HUES64 (cell line): ENCODE measurements at regions not wholly inside any gene's neighbourhood (a gene's known extent, or its start where the extent isn't known, plus 50 kb on each side); places are given as distances from the start of the nearest gene placed in this dataset.
"Not testable (repeated sequence)": the region's sequence is repeated elsewhere in the genome, so short reads cannot be mapped to it uniquely, and the experiment has no call there.

Experiments used
- H3K27ac ChIP-seq: 2 replicates; pipeline ENCODE4 v1.7.0; 2013; ENCODE audit warnings: low read depth, low read length, inconsistent platforms
- H3K27me3 ChIP-seq: 2 replicates; pipeline ENCODE4 v1.6.1; 2013; ENCODE audit warnings: mild to moderate bottlenecking, low read length; ENCODE audit not compliant: insufficient read depth
- H3K36me3 ChIP-seq: 2 replicates; pipeline ENCODE4 v1.6.1; 2013; ENCODE audit warnings: mild to moderate bottlenecking, low read length; ENCODE audit not compliant: insufficient read depth
- H3K4me1 ChIP-seq: 2 replicates; pipeline ENCODE4 v1.6.1; 2013; ENCODE audit warnings: mild to moderate bottlenecking, low read length, moderate library complexity; ENCODE audit not compliant: insufficient read depth
- H3K4me3 ChIP-seq: 2 replicates; pipeline ENCODE4 v1.5.1; 2013; ENCODE audit warnings: mild to moderate bottlenecking, low read length, moderate library complexity
- H3K9ac ChIP-seq: 2 replicates; pipeline ENCODE4 v1.6.1; 2013; ENCODE audit warnings: mild to moderate bottlenecking, low read depth, low read length
- H3K9me3 ChIP-seq: 2 replicates; pipeline ENCODE4 v1.6.1; 2013; ENCODE audit warnings: low read depth, low read length; ENCODE audit not compliant: insufficient read depth
- WGBS: fragments of 150-250, 120-280 bp; methylation state at CpG from one replicate; pipeline ENCODE4 v1.1.7; 2013; ENCODE audit warnings: missing lambda C conversion rate; 5-methylcytosine and 5-hydroxymethylcytosine counted together

- Histone ChIP-seq H3K36me3 (no peaks in the 10 kb centered on the region), H3K4me3 (no peak overlapping the region), H3K4me1 (no peaks in the 10 kb centered on the region), H3K27ac (no peak overlapping the region), H3K9ac (no peak overlapping the region), H3K27me3 (no peaks in the 10 kb centered on the region), H3K9me3 (no peaks in the 10 kb centered on the region)
- 96% methylated on average over 4 of the region's 4 CpGs for WGBS
Observed at GRCh38 chr16:64083428-64084129, 1038.3 kb downstream of the CDH11 start.

GRCh38 chr16:64077242-64077641 is 1044.6 kb downstream of the CDH11 start:
- Histone ChIP-seq H3K9me3 (no peaks in the 10 kb centered on the region), H3K27me3 (no peaks in the 10 kb centered on the region), H3K4me1 (no peaks in the 10 kb centered on the region), H3K27ac (no peak overlapping the region), H3K9ac (no peak overlapping the region), H3K4me3 (no peak overlapping the region), H3K36me3 (no peaks in the 10 kb centered on the region)
- WGBS: 91% methylated on average over 2 of the region's 2 CpGs

GRCh38 chr16:64074706-64075105 is 1047.2 kb downstream of the CDH11 start:
- no peak overlapping the region for H3K4me3 ChIP-seq
- H3K9me3 ChIP-seq: no peaks in the 10 kb centered on the region
- no peaks in the 10 kb centered on the region for H3K27me3 ChIP-seq
- no peak overlapping the region for H3K27ac ChIP-seq
- no peaks in the 10 kb centered on the region for H3K4me1 ChIP-seq
- 93% methylated on average over 2 of the region's 3 CpGs for WGBS
- H3K9ac ChIP-seq: no peak overlapping the region
- H3K36me3 ChIP-seq: no peaks in the 10 kb centered on the region

- not testable (repeated sequence) for H3K36me3 ChIP-seq, H3K4me3 ChIP-seq, H3K27ac ChIP-seq, H3K9ac ChIP-seq, H3K4me1 ChIP-seq, H3K27me3 ChIP-seq, H3K9me3 ChIP-seq
- WGBS: 96% methylated on average over 34 of the region's 34 CpGs
Observed at GRCh38 chr16:64072131-64072730, 1049.6 kb downstream of the CDH11 start.

- Histone ChIP-seq H3K4me3 (no peak overlapping the region), H3K27ac (no peak overlapping the region), H3K4me1 (no peaks in the 10 kb centered on the region), H3K9me3 (no peaks in the 10 kb centered on the region), H3K36me3 (no peaks in the 10 kb centered on the region), H3K27me3 (no peaks in the 10 kb centered on the region), H3K9ac (no peak overlapping the region)
- 92% methylated on average over 1 of the region's 1 CpG for WGBS
Observed at GRCh38 chr16:64065523-64065922, 1056.3 kb downstream of the CDH11 start.

- Histone ChIP-seq H3K27ac (no peak overlapping the region), H3K9me3 (no peaks in the 10 kb centered on the region), H3K27me3 (no peaks in the 10 kb centered on the region), H3K36me3 (no peaks in the 10 kb centered on the region), H3K4me3 (no peak overlapping the region), H3K4me1 (no peaks in the 10 kb centered on the region), H3K9ac (no peak overlapping the region)
- 98% methylated on average over 1 of the region's 1 CpG for WGBS
Observed at GRCh38 chr16:64061621-64062020, 1060.2 kb downstream of the CDH11 start.

- H3K4me1 ChIP-seq: no peaks in the 10 kb centered on the region
- H3K9ac ChIP-seq: no peak overlapping the region
- WGBS: 93% methylated on average over 3 of the region's 3 CpGs
- H3K27ac ChIP-seq: no peak overlapping the region
- no peak overlapping the region for H3K4me3 ChIP-seq
- no peaks in the 10 kb centered on the region for H3K36me3 ChIP-seq
- no peaks in the 10 kb centered on the region for H3K27me3 ChIP-seq
- no peaks in the 10 kb centered on the region for H3K9me3 ChIP-seq
Observed at GRCh38 chr16:64060631-64061030, 1061.2 kb downstream of the CDH11 start.

GRCh38 chr16:64058685-64059084 is 1063.2 kb downstream of the CDH11 start:
- WGBS: 96% methylated on average over 3 of the region's 3 CpGs
- H3K36me3 ChIP-seq: no peaks in the 10 kb centered on the region
- H3K9ac ChIP-seq: no peak overlapping the region
- no peak overlapping the region for H3K4me3 ChIP-seq
- H3K4me1 ChIP-seq: no peaks in the 10 kb centered on the region
- no peaks in the 10 kb centered on the region for H3K27me3 ChIP-seq
- H3K27ac ChIP-seq: no peak overlapping the region
- no peaks in the 10 kb centered on the region for H3K9me3 ChIP-seq

GRCh38 chr16:64051824-64052223 is 1070.0 kb downstream of the CDH11 start:
- Histone ChIP-seq H3K27ac (no peak overlapping the region), H3K4me1 (no peaks in the 10 kb centered on the region), H3K27me3 (no peaks in the 10 kb centered on the region), H3K4me3 (no peak overlapping the region), H3K9ac (no peak overlapping the region), H3K9me3 (peaks cover 6% of the 10 kb centered on the region; the same call in 1 of the 2 replicates), H3K36me3 (no peaks in the 10 kb centered on the region)

- no peaks in the 10 kb centered on the region for H3K4me1 ChIP-seq
- no peak overlapping the region for H3K4me3 ChIP-seq
- no peak overlapping the region for H3K9ac ChIP-seq
- 100% methylated on average over 1 of the region's 1 CpG for WGBS
- H3K27ac ChIP-seq: no peak overlapping the region
- H3K27me3 ChIP-seq: no peaks in the 10 kb centered on the region
- H3K9me3 ChIP-seq: peaks cover 6% of the 10 kb centered on the region; the same call in 1 of the 2 replicates
- no peaks in the 10 kb centered on the region for H3K36me3 ChIP-seq
Observed at GRCh38 chr16:64047878-64048277, 1074.0 kb downstream of the CDH11 start.

GRCh38 chr16:64047207-64047606 is 1074.7 kb downstream of the CDH11 start:
- H3K27ac ChIP-seq: no peak overlapping the region
- no peaks in the 10 kb centered on the region for H3K4me1 ChIP-seq
- peaks cover 2% of the 10 kb centered on the region; the same call in 1 of the 2 replicates for H3K9me3 ChIP-seq
- H3K27me3 ChIP-seq: no peaks in the 10 kb centered on the region
- H3K4me3 ChIP-seq: no peak overlapping the region
- no peak overlapping the region for H3K9ac ChIP-seq
- H3K36me3 ChIP-seq: no peaks in the 10 kb centered on the region
- no CpG with 5 or more reads among the region's 1 CpG for WGBS
